ENCODE measurements at regions not wholly inside any gene's neighbourhood (a gene's known extent, or its start where the extent isn't known, plus 50 kb on each side); places are given as distances from the start of the nearest gene placed in this dataset.
A peak's percentile ranks its signal among the peaks of the same experiment; 100 is the strongest.

GRCh38 chr13:80199067-80199466, 141.9 kb downstream of the SPRY2 start:
- H3K27me3 Mint-ChIP-seq (ENCODE audit: insufficient read depth), result peaks cover 1% of the 10 kb centered on the region
- no peak overlapping the region for H3K27ac Mint-ChIP-seq
- H3K4me3 Mint-ChIP-seq, result no peak overlapping the region
- no peak for TF ChIP-seq CTCF (IDR thresholded peaks at IDR 0.05)
- no peak for DNase-seq
- peaks cover 30% of the 10 kb centered on the region for H3K4me1 Mint-ChIP-seq (ENCODE audit: low read depth)
- no peaks in the 10 kb centered on the region for H3K36me3 Mint-ChIP-seq (ENCODE audit: low read depth)
- no peaks in the 10 kb centered on the region for H3K9me3 Mint-ChIP-seq

GRCh38 chr13:80196756-80197155, 144.2 kb downstream of the SPRY2 start:
- peak; percentile 20 for DNase-seq
- no peaks in the 10 kb centered on the region for H3K9me3 Mint-ChIP-seq
- no peak for TF ChIP-seq CTCF (IDR thresholded peaks at IDR 0.05)
- H3K27ac Mint-ChIP-seq, result peak overlapping the region; percentile 9; the same call in 1 of the 2 replicates
- H3K4me1 Mint-ChIP-seq (ENCODE audit: low read depth), result peaks cover 30% of the 10 kb centered on the region
- no peak overlapping the region for H3K4me3 Mint-ChIP-seq
- H3K27me3 Mint-ChIP-seq (ENCODE audit: insufficient read depth), result peaks cover 1% of the 10 kb centered on the region; the same call in 1 of the 2 replicates
- no peaks in the 10 kb centered on the region for H3K36me3 Mint-ChIP-seq (ENCODE audit: low read depth)

GRCh38 chr13:80195649-80196048, 145.3 kb downstream of the SPRY2 start:
- H3K4me3 Mint-ChIP-seq, result no peak overlapping the region
- H3K27me3 Mint-ChIP-seq (ENCODE audit: insufficient read depth), result peaks cover 1% of the 10 kb centered on the region; the same call in 1 of the 2 replicates
- H3K4me1 Mint-ChIP-seq (ENCODE audit: low read depth), result peaks cover 30% of the 10 kb centered on the region
- no peaks in the 10 kb centered on the region for H3K36me3 Mint-ChIP-seq (ENCODE audit: low read depth)
- H3K27ac Mint-ChIP-seq, result no peak overlapping the region
- no peak for TF ChIP-seq CTCF (IDR thresholded peaks at IDR 0.05)
- no peak for DNase-seq
- H3K9me3 Mint-ChIP-seq, result no peaks in the 10 kb centered on the region

GRCh38 chr13:80189889-80190597, 150.9 kb downstream of the SPRY2 start:
- Mint-ChIP-seq H3K4me1 (ENCODE audit: low read depth) (peaks cover 2% of the 10 kb centered on the region), H3K36me3 (ENCODE audit: low read depth) (no peaks in the 10 kb centered on the region), H3K27me3 (ENCODE audit: insufficient read depth) (no peaks in the 10 kb centered on the region; the same call in 1 of the 2 replicates), H3K9me3 (no peaks in the 10 kb centered on the region), H3K4me3 (no peak overlapping the region), H3K27ac (no peak overlapping the region)
- no peak for DNase-seq
- TF ChIP-seq CTCF (IDR thresholded peaks at IDR 0.05), result no peak

- DNase-seq, result no peak
- H3K4me1 Mint-ChIP-seq (ENCODE audit: low read depth), result no peaks in the 10 kb centered on the region
- H3K36me3 Mint-ChIP-seq (ENCODE audit: low read depth), result no peaks in the 10 kb centered on the region
Measured at GRCh38 chr13:80180740-80181355, 160.1 kb downstream of the SPRY2 start.

More at GRCh38 chr13:80180740-80181355, 160.1 kb downstream of the SPRY2 start:
- H3K27me3 Mint-ChIP-seq (ENCODE audit: insufficient read depth), result no peaks in the 10 kb centered on the region; the same call in 1 of the 2 replicates
- TF ChIP-seq CTCF (IDR thresholded peaks at IDR 0.05), result no peak
- H3K4me3 Mint-ChIP-seq, result no peak overlapping the region
- no peaks in the 10 kb centered on the region for H3K9me3 Mint-ChIP-seq
- H3K27ac Mint-ChIP-seq, result no peak overlapping the region

All from HFFc6 (cell line).